ENCODE measurements at regions not wholly inside any gene's neighbourhood (a gene's known extent, or its start where the extent isn't known, plus 50 kb on each side); places are given as distances from the start of the nearest gene placed in this dataset.

DNA sequence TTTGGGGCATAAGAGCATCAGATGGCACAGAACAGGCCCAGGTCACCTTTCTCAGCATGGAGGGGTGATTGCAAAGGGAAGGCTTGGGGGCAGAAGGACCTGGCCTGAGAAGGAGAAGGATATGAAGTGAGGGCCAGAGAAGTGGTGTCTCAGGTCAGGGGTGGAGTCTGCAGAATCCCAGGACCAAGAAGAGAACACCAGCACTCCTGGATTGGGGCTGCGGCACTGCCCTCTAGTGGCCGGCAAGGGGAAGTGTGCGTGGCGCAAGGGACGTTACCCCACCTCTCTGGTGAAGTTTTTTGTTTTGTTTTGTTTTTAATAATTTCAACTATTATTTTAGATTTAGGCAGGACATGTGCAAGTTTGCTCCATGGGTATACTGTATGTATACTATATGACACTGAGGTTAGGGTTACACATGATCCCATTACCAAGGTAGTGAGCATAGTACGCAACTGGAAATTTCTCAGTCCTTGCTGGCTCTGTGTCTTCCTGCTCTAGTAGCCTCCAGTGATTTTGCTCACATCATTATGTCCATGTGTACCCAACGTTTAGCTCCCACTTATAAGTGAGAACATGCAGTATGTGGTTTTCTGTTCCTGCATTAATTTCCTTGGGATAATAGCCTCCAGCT, 1548.6 kb downstream of the EFNA5 start:
- ATAC-seq (ENCODE audit: low read depth) (peak; percentile 40; the same call in 1 of the 2 replicates), DNase-seq (peak; percentile 4)
- H2AFZ ChIP-seq (replicated peaks; ENCODE audit: low read length, poor library complexity), result peak overlapping the region; percentile 8
- no peaks in the 10 kb centered on the region for H4K20me1 ChIP-seq (ENCODE audit: insufficient read depth, low read length)
- H3K23ac ChIP-seq (ENCODE audit: low read depth, low read length), result no peak overlapping the region
- no peak overlapping the region for H2AK9ac ChIP-seq (replicated peaks; ENCODE audit: low read depth, low read length, poor library complexity)
- no peak overlapping the region for H2BK15ac ChIP-seq (ENCODE audit: low read depth, low read length)
- no peaks in the 10 kb centered on the region for H3K27me3 ChIP-seq (ENCODE audit: control insufficient read depth, insufficient read depth, low read length)
- H3K4me3 ChIP-seq (ENCODE audit: insufficient read depth, low read depth, low read length), result no peak overlapping the region
- H2BK5ac ChIP-seq (ENCODE audit: low read depth, low read length, poor library complexity, severe bottlenecking), result no peak overlapping the region
- no peaks in the 10 kb centered on the region for H3K9me3 ChIP-seq (ENCODE audit: control insufficient read depth, insufficient read depth, low read length)
- ChIA-PET CTCF (no interaction called here), POLR2A (ENCODE audit: unreplicated experiment) (no interaction called here)
- H2BK120ac ChIP-seq (ENCODE audit: low read depth, low read length), result no peak overlapping the region
- in situ Hi-C loops (cut with MboI; ENCODE audit: low sequenced_read_pairs) (no loop called here), dilution Hi-C loops (cut with HindIII; ENCODE audit: low sequenced_read_pairs, unreplicated experiment) (no loop called here), intact Hi-C loops (cut with micrococcal nuclease) (no loop called here)
- no peak overlapping the region for H3K9ac ChIP-seq (ENCODE audit: low read depth, low read length)
- BruUV-seq (replicated peaks), result no TSS peak
- H3K9me1 ChIP-seq (ENCODE audit: insufficient read depth, low read length), result no peaks in the 10 kb centered on the region
- no peak for TF ChIP-seq CEBPB (IDR thresholded peaks at IDR 0.05; ENCODE audit: low read depth, low read length)
- TF ChIP-seq RAD21 (IDR thresholded peaks at IDR 0.05; ENCODE audit: low read length), result peak; percentile 65
- peak; percentile 30; the same call in 1 of the 2 replicates for TF ChIP-seq SMC3 (IDR thresholded peaks at IDR 0.05; ENCODE audit: low read depth, low read length)
- TF ChIP-seq, protein P1, sequence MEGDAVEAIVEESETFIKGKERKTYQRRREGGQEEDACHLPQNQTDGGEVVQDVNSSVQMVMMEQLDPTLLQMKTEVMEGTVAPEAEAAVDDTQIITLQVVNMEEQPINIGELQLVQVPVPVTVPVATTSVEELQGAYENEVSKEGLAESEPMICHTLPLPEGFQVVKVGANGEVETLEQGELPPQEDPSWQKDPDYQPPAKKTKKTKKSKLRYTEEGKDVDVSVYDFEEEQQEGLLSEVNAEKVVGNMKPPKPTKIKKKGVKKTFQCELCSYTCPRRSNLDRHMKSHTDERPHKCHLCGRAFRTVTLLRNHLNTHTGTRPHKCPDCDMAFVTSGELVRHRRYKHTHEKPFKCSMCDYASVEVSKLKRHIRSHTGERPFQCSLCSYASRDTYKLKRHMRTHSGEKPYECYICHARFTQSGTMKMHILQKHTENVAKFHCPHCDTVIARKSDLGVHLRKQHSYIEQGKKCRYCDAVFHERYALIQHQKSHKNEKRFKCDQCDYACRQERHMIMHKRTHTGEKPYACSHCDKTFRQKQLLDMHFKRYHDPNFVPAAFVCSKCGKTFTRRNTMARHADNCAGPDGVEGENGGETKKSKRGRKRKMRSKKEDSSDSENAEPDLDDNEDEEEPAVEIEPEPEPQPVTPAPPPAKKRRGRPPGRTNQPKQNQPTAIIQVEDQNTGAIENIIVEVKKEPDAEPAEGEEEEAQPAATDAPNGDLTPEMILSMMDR (conservative IDR thresholded peaks at IDR 0.05; ENCODE audit: low read depth, low read length), result peak; percentile 54
- TF ChIP-seq MAZ (IDR thresholded peaks at IDR 0.05; ENCODE audit: borderline replicate concordance, low read depth, low read length), result no peak
- no peak overlapping the region for H3K56ac ChIP-seq (ENCODE audit: extremely low read depth, insufficient read depth, low read length)
- no peaks in the 10 kb centered on the region for H3K36me3 ChIP-seq (ENCODE audit: control insufficient read depth, insufficient read depth, low read length)
- no peak overlapping the region for H2BK20ac ChIP-seq (ENCODE audit: low read depth, low read length)
- no peak overlapping the region for H4K8ac ChIP-seq (ENCODE audit: low read depth in 2 of 2, low read length in 2 of 2)
- H3K4me2 ChIP-seq (ENCODE audit: low read depth, low read length), result no peak overlapping the region
- no peaks in the 10 kb centered on the region for H3K79me1 ChIP-seq (ENCODE audit: low read depth in 1 of 2, low read length in 2 of 2)
- H3K27ac ChIP-seq (ENCODE audit: insufficient read depth, low read length), result no peak overlapping the region
- H3K14ac ChIP-seq (replicated peaks; ENCODE audit: low read depth, low read length), result no peak overlapping the region
- H3K4ac ChIP-seq (ENCODE audit: low read depth, low read length), result no peak overlapping the region
- H3K18ac ChIP-seq (ENCODE audit: low read depth, low read length), result no peak overlapping the region
- H4K5ac ChIP-seq (ENCODE audit: low read depth, low read length), result no peak overlapping the region
- no CpG with 5 or more reads among the region's 7 CpGs for WGBS, 2 experiments (ENCODE audit: extremely low coverage in 2 of 2, insufficient read length in 1 of 2)
- no peak overlapping the region for H4K91ac ChIP-seq (ENCODE audit: insufficient read depth, low read depth, low read length)
- H3K4me1 ChIP-seq (ENCODE audit: control insufficient read depth, insufficient read depth, low read length), result peaks cover 2% of the 10 kb centered on the region
- H2AK5ac ChIP-seq (ENCODE audit: low read depth, low read length), result no peak overlapping the region

Data from IMR-90 (cell line).